HL-60 (cell line): ENCODE measurements at regions not wholly inside any gene's neighbourhood (a gene's known extent, or its start where the extent isn't known, plus 50 kb on each side); places are given as distances from the start of the nearest gene placed in this dataset.

ENCODE experiments used
- CTCF ChIP-seq: IDR thresholded peaks from one replicate; pipeline ENCODE4 v1.5.1; 2011; ENCODE audit warnings: low read length, control low read depth, inconsistent platforms; ENCODE audit not compliant: insufficient read depth
- POLR2AphosphoS5 ChIP-seq: IDR thresholded peaks from 2 replicates; pipeline ENCODE4 v1.6.1; 2012; ENCODE audit warnings: low read depth

- no peak for TF ChIP-seq CTCF
- no peak for TF ChIP-seq POLR2AphosphoS5
Observed at GRCh38 chr15:75138016-75138999, 63.4 kb upstream of the C15orf39 start.
